ENCODE measurements at regions not wholly inside any gene's neighbourhood (a gene's known extent, or its start where the extent isn't known, plus 50 kb on each side); places are given as distances from the start of the nearest gene placed in this dataset.

GRCh38 chr5:44199408-44199807, 189.8 kb downstream of the FGF10 start:
- Mint-ChIP-seq H3K36me3 (no peaks in the 10 kb centered on the region), H3K4me1 (no peaks in the 10 kb centered on the region), H3K9me3 (peaks cover 0 to 44% (median 22%) of the 10 kb centered on the region in 8 donors), H3K27ac (no peak overlapping the region), H3K27me3 (no peaks in the 10 kb centered on the region), H3K4me3 (no peak overlapping the region)
- no peaks in the 10 kb centered on the region for H3K27me3 ChIP-seq (ENCODE audit: insufficient read depth, low read length)
- intact Hi-C loops (cut with micrococcal nuclease) = no loop called here
- H3K27ac ChIP-seq (ENCODE audit: low read depth, low read length) = no peak overlapping the region
- no peaks in the 10 kb centered on the region for H3K36me3 ChIP-seq (ENCODE audit: insufficient read depth, low read length)
- no peak overlapping the region for H3K4me3 ChIP-seq (ENCODE audit: low read length in 2 of 2)
- CTCF ChIA-PET (ENCODE audit: partially characterized antibody) = no interaction called here
- POLR2A ChIA-PET (ENCODE audit: partially characterized antibody) = no interaction called here
- no peaks in the 10 kb centered on the region for H3K9me3 ChIP-seq (ENCODE audit: control insufficient read depth in 1 of 2, low read length in 2 of 2)
- no peak for DNase-seq
- H3K4me1 ChIP-seq (ENCODE audit: insufficient read depth, low read length) = no peaks in the 10 kb centered on the region

DNA sequence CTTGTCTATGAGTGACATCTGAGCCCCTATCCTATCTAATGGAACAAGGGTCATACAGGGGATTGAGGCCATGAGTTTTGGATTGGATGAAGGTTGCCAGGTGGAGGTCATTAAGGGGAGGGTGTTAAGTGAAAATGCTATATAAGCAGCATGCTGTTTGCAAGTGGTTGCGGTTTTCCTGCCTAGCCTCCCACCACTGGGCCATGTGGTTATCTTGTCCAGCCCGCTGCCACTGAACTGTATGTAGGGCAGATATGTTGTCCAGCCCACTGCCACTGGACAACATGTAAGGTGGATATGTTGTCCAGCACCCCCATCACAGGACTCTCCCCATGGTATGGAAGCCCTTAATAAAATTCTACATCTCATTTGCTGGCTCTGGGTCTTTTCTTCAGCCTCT, 200.0 kb downstream of the FGF10 start:
- POLR2A ChIA-PET (ENCODE audit: partially characterized antibody) = no interaction called here
- Histone ChIP-seq H3K27me3 (ENCODE audit: insufficient read depth, low read length) (no peaks in the 10 kb centered on the region), H3K9me3 (ENCODE audit: control insufficient read depth in 1 of 2, low read length in 2 of 2) (no peaks in the 10 kb centered on the region), H3K27ac (ENCODE audit: low read depth, low read length) (no peak overlapping the region), H3K4me1 (ENCODE audit: insufficient read depth, low read length) (no peaks in the 10 kb centered on the region), H3K4me3 (ENCODE audit: low read length in 2 of 2) (no peak overlapping the region), H3K36me3 (ENCODE audit: insufficient read depth, low read length) (no peaks in the 10 kb centered on the region)
- Mint-ChIP-seq H3K36me3 (no peaks in the 10 kb centered on the region), H3K27me3 (no peaks in the 10 kb centered on the region), H3K4me1 (no peaks in the 10 kb centered on the region), H3K9me3 (peaks cover 0 to 23% (median 10%) of the 10 kb centered on the region in 8 donors), H3K27ac (no peak overlapping the region), H3K4me3 (no peak overlapping the region)
- CTCF ChIA-PET (ENCODE audit: partially characterized antibody) = no interaction called here
- intact Hi-C loops (cut with micrococcal nuclease) = no loop called here
- no peak for DNase-seq

GRCh38 chr5:44187973-44188372, 201.2 kb downstream of the FGF10 start:
- Mint-ChIP-seq H3K36me3 (no peaks in the 10 kb centered on the region), H3K27me3 (no peaks in the 10 kb centered on the region), H3K9me3 (peaks cover 0 to 22% (median 10%) of the 10 kb centered on the region in 8 donors), H3K4me1 (no peaks in the 10 kb centered on the region), H3K27ac (no peak overlapping the region), H3K4me3 (no peak overlapping the region)
- intact Hi-C loops (cut with micrococcal nuclease) = no loop called here
- Histone ChIP-seq H3K36me3 (ENCODE audit: insufficient read depth, low read length) (no peaks in the 10 kb centered on the region), H3K27ac (ENCODE audit: low read depth, low read length) (no peak overlapping the region), H3K9me3 (ENCODE audit: control insufficient read depth in 1 of 2, low read length in 2 of 2) (no peaks in the 10 kb centered on the region), H3K27me3 (ENCODE audit: insufficient read depth, low read length) (no peaks in the 10 kb centered on the region), H3K4me1 (ENCODE audit: insufficient read depth, low read length) (no peaks in the 10 kb centered on the region), H3K4me3 (ENCODE audit: low read length in 2 of 2) (no peak overlapping the region)
- ChIA-PET CTCF (ENCODE audit: partially characterized antibody) (no interaction called here), POLR2A (ENCODE audit: partially characterized antibody) (no interaction called here)
- no peak for DNase-seq

DNA sequence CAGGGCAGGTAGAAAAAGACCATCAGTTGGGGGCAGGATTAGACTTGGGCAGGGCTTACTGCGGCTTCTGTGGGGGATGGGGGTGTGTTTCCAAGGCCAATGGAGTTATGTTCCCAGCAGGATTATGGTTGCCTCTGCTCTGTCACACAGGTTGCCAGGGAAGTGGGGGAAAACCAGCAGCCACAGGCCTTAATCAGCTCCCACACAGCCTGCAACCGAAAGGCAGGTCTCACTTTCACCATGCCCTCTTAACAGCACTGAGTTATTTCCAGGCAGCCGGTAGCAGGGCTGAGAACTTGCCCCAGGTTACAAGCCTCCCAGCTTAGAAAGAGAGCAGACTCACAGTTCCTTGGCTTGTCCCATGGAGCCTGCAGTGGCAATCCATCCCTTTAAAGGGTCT, 205.5 kb downstream of the FGF10 start:
- Mint-ChIP-seq H3K9me3 (peaks cover 0 to 17% (median 13%) of the 10 kb centered on the region in 8 donors), H3K4me1 (no peaks in the 10 kb centered on the region), H3K27me3 (no peaks in the 10 kb centered on the region), H3K27ac (no peak overlapping the region), H3K4me3 (no peak overlapping the region), H3K36me3 (no peaks in the 10 kb centered on the region)
- intact Hi-C loops (cut with micrococcal nuclease) = no loop called here
- ChIA-PET CTCF (ENCODE audit: partially characterized antibody) (no interaction called here), POLR2A (ENCODE audit: partially characterized antibody) (no interaction called here)
- H3K9me3 ChIP-seq (ENCODE audit: control insufficient read depth in 1 of 2, low read length in 2 of 2) = no peaks in the 10 kb centered on the region
- H3K27me3 ChIP-seq (ENCODE audit: insufficient read depth, low read length) = no peaks in the 10 kb centered on the region
- no peak overlapping the region for H3K4me3 ChIP-seq (ENCODE audit: low read length in 2 of 2)
- H3K36me3 ChIP-seq (ENCODE audit: insufficient read depth, low read length) = no peaks in the 10 kb centered on the region
- no peak overlapping the region for H3K27ac ChIP-seq (ENCODE audit: low read depth, low read length)
- peak in 1 of 5 donors; percentile 39 for DNase-seq
- no peaks in the 10 kb centered on the region for H3K4me1 ChIP-seq (ENCODE audit: insufficient read depth, low read length)

DNA sequence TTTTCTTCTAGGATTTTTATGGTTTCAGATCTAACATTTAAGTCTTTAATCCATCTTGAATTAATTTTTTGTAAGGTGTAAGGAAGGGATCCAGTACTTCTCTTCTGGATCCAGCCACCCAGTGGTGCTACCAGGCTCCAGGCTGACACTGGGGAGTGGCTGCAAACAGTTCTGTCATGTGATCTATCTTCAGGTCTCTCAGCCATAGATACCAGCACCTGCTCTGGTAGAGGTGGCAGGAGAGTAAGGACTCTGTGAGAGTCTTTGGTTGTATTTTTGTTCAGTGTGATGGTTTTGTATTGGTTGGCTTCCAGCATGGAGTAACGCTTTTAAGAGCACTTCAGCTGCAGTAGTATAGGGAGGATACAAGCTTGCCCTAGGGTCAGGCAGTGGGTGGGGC, 205.9 kb downstream of the FGF10 start:
- Histone ChIP-seq H3K27me3 (ENCODE audit: insufficient read depth, low read length) (no peaks in the 10 kb centered on the region), H3K9me3 (ENCODE audit: control insufficient read depth in 1 of 2, low read length in 2 of 2) (no peaks in the 10 kb centered on the region), H3K36me3 (ENCODE audit: insufficient read depth, low read length) (no peaks in the 10 kb centered on the region), H3K4me3 (ENCODE audit: low read length in 2 of 2) (no peak overlapping the region), H3K4me1 (ENCODE audit: insufficient read depth, low read length) (no peaks in the 10 kb centered on the region), H3K27ac (ENCODE audit: low read depth, low read length) (no peak overlapping the region)
- DNase-seq = no peak
- no peaks in the 10 kb centered on the region for H3K27me3 Mint-ChIP-seq
- intact Hi-C loops (cut with micrococcal nuclease) = no loop called here
- no peaks in the 10 kb centered on the region for H3K4me1 Mint-ChIP-seq
- POLR2A ChIA-PET (ENCODE audit: partially characterized antibody) = no interaction called here
- H3K36me3 Mint-ChIP-seq = no peaks in the 10 kb centered on the region
- no peak overlapping the region for H3K4me3 Mint-ChIP-seq
- H3K9me3 Mint-ChIP-seq = peaks cover 0 to 19% (median 13%) of the 10 kb centered on the region in 8 donors
- no peak overlapping the region for H3K27ac Mint-ChIP-seq
- CTCF ChIA-PET (ENCODE audit: partially characterized antibody) = no interaction called here

GRCh38 chr5:44178414-44178813, 210.8 kb downstream of the FGF10 start:
- peaks cover 2 to 37% (median 13%) of the 10 kb centered on the region in 8 donors for H3K9me3 Mint-ChIP-seq

DNA sequence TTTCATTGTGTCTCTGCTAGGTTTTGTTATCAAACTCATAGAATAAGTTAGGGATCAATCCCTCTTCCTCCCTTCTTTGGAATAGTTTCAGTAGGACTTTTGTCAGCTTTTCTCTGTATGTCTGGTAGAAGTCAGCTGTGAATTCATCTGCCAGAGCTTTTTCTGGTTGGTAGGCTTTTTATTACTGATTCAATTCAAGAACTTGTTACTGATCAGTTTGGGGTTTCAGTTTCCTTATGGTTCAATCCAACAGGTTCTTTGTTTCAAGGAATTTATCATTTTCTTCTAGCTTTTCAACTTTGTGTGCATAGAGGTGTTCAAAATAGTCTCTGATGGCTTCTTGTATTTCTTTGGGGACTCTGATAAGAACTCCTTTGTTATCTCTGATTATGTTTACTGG, 221.7 kb downstream of the FGF10 start:
- Histone ChIP-seq H3K4me3 (ENCODE audit: low read length in 2 of 2) (no peak overlapping the region), H3K36me3 (ENCODE audit: insufficient read depth, low read length) (no peaks in the 10 kb centered on the region), H3K27me3 (ENCODE audit: insufficient read depth, low read length) (no peaks in the 10 kb centered on the region), H3K4me1 (ENCODE audit: insufficient read depth, low read length) (no peaks in the 10 kb centered on the region), H3K27ac (ENCODE audit: low read depth, low read length) (no peak overlapping the region), H3K9me3 (ENCODE audit: control insufficient read depth in 1 of 2, low read length in 2 of 2) (no peaks in the 10 kb centered on the region)
- Mint-ChIP-seq H3K9me3 (peaks cover 0 to 20% (median 7%) of the 10 kb centered on the region in 8 donors), H3K4me3 (no peak overlapping the region), H3K4me1 (no peaks in the 10 kb centered on the region), H3K27me3 (no peaks in the 10 kb centered on the region), H3K36me3 (no peaks in the 10 kb centered on the region), H3K27ac (no peak overlapping the region)
- CTCF ChIA-PET (ENCODE audit: partially characterized antibody) = no interaction called here
- POLR2A ChIA-PET (ENCODE audit: partially characterized antibody) = no interaction called here
- DNase-seq = no peak
- intact Hi-C loops (cut with micrococcal nuclease) = no loop called here

More at GRCh38 chr5:44178414-44178813, 210.8 kb downstream of the FGF10 start:
- no peak overlapping the region for H3K4me3 Mint-ChIP-seq
- H3K27ac ChIP-seq (ENCODE audit: low read depth, low read length) = no peak overlapping the region
- no peaks in the 10 kb centered on the region for H3K36me3 Mint-ChIP-seq
- no peaks in the 10 kb centered on the region for H3K4me1 Mint-ChIP-seq
- no peaks in the 10 kb centered on the region for H3K36me3 ChIP-seq (ENCODE audit: insufficient read depth, low read length)
- no peaks in the 10 kb centered on the region for H3K4me1 ChIP-seq (ENCODE audit: insufficient read depth, low read length)
- H3K9me3 ChIP-seq (ENCODE audit: control insufficient read depth in 1 of 2, low read length in 2 of 2) = no peaks in the 10 kb centered on the region
- DNase-seq = no peak
- ChIA-PET CTCF (ENCODE audit: partially characterized antibody) (no interaction called here), POLR2A (ENCODE audit: partially characterized antibody) (no interaction called here)
- no peaks in the 10 kb centered on the region for H3K27me3 Mint-ChIP-seq
- H3K27ac Mint-ChIP-seq = no peak overlapping the region
- intact Hi-C loops (cut with micrococcal nuclease) = no loop called here
- H3K4me3 ChIP-seq (ENCODE audit: low read length in 2 of 2) = no peak overlapping the region
- H3K27me3 ChIP-seq (ENCODE audit: insufficient read depth, low read length) = no peaks in the 10 kb centered on the region

GRCh38 chr5:44160369-44160768, 228.9 kb downstream of the FGF10 start:
- Mint-ChIP-seq H3K4me1 (no peaks in the 10 kb centered on the region), H3K27me3 (no peaks in the 10 kb centered on the region), H3K9me3 (peaks cover 0 to 24% (median 6%) of the 10 kb centered on the region in 8 donors), H3K36me3 (no peaks in the 10 kb centered on the region), H3K4me3 (no peak overlapping the region), H3K27ac (no peak overlapping the region)
- ChIA-PET CTCF (ENCODE audit: partially characterized antibody) (no interaction called here), POLR2A (ENCODE audit: partially characterized antibody) (no interaction called here)
- no peaks in the 10 kb centered on the region for H3K4me1 ChIP-seq (ENCODE audit: insufficient read depth, low read length)
- no peak overlapping the region for H3K4me3 ChIP-seq (ENCODE audit: low read length in 2 of 2)
- no peaks in the 10 kb centered on the region for H3K36me3 ChIP-seq (ENCODE audit: insufficient read depth, low read length)
- no peak overlapping the region for H3K27ac ChIP-seq (ENCODE audit: low read depth, low read length)
- H3K9me3 ChIP-seq (ENCODE audit: control insufficient read depth in 1 of 2, low read length in 2 of 2) = no peaks in the 10 kb centered on the region
- intact Hi-C loops (cut with micrococcal nuclease) = no loop called here
- no peak for DNase-seq
- H3K27me3 ChIP-seq (ENCODE audit: insufficient read depth, low read length) = no peaks in the 10 kb centered on the region

Data from CD4-positive, alpha-beta memory T cell (primary cell).